Astrocyte (in vitro differentiated cells and primary cell): ENCODE measurements at regions not wholly inside any gene's neighbourhood (a gene's known extent, or its start where the extent isn't known, plus 50 kb on each side); places are given as distances from the start of the nearest gene placed in this dataset.

ENCODE experiments used
- EZH2 ChIP-seq: IDR thresholded peaks from 2 replicates; pipeline ENCODE4 v1.6.1; 2012; ENCODE audit warnings: mild to moderate bottlenecking, low read length, inconsistent platforms; ENCODE audit not compliant: insufficient read depth
- TF ChIP-seq, protein P1 (sequence below): IDR thresholded peaks from 2 replicates; pipeline ENCODE4 v1.5.1; 2011; ENCODE audit warnings: low read depth, mild to moderate bottlenecking, inconsistent platforms, low read length, moderate library complexity; ENCODE audit not compliant: insufficient read depth

DNA sequence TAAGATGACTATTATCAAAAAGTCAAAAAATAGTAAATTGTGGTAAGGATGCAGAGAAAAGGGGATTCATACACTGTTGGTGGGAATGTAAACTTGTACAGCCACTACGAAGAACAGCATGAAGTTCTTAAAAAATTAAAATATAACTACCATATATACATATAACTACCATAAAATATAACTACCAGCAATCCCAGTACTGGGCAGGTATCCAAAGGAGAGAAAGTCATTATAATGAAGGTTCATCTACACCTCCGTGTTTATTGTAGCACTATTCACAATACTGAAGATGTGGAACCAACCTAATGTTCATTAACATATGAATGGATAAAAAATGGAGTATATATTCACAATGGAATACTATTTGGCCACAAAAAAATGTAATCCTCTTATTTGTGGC lies 360.9 kb upstream of the CT83 start:
- TF ChIP-seq, protein P1, sequence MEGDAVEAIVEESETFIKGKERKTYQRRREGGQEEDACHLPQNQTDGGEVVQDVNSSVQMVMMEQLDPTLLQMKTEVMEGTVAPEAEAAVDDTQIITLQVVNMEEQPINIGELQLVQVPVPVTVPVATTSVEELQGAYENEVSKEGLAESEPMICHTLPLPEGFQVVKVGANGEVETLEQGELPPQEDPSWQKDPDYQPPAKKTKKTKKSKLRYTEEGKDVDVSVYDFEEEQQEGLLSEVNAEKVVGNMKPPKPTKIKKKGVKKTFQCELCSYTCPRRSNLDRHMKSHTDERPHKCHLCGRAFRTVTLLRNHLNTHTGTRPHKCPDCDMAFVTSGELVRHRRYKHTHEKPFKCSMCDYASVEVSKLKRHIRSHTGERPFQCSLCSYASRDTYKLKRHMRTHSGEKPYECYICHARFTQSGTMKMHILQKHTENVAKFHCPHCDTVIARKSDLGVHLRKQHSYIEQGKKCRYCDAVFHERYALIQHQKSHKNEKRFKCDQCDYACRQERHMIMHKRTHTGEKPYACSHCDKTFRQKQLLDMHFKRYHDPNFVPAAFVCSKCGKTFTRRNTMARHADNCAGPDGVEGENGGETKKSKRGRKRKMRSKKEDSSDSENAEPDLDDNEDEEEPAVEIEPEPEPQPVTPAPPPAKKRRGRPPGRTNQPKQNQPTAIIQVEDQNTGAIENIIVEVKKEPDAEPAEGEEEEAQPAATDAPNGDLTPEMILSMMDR = no peak
- TF ChIP-seq EZH2 = no peak
